ENCODE measurements at regions not wholly inside any gene's neighbourhood (a gene's known extent, or its start where the extent isn't known, plus 50 kb on each side); places are given as distances from the start of the nearest gene placed in this dataset.

DNA sequence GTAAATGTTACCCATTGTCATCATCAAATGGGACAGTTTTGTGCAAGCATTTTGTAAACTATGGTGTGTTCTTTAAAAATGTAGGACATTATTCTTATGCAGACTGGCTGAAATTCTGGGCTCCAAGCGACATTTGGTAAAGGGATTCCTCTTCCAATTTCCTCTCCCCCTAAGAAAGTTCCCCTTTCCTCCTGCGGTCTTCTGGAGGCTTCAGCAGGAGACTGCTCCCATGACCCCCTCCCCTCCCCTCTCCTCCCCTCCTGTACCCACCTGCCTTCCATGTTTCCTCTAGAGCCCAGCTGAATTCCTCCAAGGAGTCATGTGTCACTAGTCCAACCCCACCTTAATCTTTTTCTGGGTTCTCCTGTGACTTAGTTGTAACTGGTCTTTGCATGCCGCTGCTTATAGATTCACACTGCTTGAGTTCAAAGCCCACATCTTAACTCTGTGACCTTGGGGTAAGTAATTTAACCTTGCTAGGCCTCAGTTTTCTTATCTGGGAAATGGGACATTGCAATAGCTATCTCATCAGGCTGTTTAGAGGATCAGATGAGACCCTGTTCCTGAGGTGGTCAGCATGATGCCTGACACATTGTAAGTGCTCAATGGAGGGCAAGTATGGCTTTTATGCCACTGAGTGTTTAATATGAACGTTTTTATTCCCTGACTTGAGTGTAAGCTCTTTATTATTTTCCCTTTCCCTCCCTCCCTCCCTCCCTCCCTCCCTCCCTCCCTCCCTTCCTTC is 69.9 kb upstream of the WDR26 start:
- TF ChIP-seq, protein P1, sequence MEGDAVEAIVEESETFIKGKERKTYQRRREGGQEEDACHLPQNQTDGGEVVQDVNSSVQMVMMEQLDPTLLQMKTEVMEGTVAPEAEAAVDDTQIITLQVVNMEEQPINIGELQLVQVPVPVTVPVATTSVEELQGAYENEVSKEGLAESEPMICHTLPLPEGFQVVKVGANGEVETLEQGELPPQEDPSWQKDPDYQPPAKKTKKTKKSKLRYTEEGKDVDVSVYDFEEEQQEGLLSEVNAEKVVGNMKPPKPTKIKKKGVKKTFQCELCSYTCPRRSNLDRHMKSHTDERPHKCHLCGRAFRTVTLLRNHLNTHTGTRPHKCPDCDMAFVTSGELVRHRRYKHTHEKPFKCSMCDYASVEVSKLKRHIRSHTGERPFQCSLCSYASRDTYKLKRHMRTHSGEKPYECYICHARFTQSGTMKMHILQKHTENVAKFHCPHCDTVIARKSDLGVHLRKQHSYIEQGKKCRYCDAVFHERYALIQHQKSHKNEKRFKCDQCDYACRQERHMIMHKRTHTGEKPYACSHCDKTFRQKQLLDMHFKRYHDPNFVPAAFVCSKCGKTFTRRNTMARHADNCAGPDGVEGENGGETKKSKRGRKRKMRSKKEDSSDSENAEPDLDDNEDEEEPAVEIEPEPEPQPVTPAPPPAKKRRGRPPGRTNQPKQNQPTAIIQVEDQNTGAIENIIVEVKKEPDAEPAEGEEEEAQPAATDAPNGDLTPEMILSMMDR (IDR thresholded peaks at IDR 0.05): no peak
- TF ChIP-seq POLR2A (IDR thresholded peaks at IDR 0.05): no peak

All from uterus (tissue), 2 donors.